HG03066 (cell line): ENCODE measurements at regions not wholly inside any gene's neighbourhood (a gene's known extent, or its start where the extent isn't known, plus 50 kb on each side); places are given as distances from the start of the nearest gene placed in this dataset.

Source experiments
- ATAC-seq: cut with Tn5 transposase; IDR thresholded peaks from one replicate; pipeline ENCODE4 v1.9.1; 2021; ENCODE audit warnings: low read depth; ENCODE audit not compliant: unreplicated experiment

DNA sequence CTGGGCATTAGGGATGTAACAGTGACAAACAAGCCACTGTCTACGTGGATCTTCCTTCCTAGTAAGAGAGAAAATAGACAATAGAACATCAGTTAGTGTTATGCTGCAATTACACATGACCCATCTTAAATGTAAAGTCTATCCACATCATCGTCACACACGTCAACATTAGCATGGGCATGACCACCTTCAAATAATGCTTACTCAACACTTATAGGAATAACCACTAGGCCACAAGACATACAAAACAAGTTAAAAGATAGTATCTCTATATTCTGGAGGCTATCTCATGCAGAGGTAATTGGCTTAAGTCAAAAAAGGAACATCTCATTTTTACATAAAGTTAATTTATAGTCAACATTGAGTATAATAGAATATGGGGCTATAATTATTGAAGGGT is 156.5 kb downstream of the MOXD1 start:
- no peak for ATAC-seq

DNA sequence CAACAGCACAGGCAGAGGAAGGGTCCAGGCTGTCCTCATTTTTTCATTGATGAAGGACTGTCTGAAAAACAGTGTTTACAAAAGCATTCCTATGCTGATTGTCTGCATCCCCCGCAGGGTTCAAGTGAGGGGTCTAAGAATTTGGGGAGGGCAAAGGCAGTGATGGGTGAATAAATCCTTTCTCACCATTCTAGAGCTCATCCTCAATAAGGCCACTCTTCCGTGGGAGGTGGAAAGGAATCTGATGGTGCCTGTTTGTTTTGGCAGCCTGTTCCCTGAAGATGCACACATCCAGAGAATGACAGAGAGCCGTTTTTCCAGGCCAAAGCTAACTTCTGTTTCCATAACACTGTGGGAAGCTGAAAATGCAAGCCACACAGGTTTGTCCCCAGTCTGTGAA is 164.5 kb downstream of the MOXD1 start:
- ATAC-seq: no peak

DNA sequence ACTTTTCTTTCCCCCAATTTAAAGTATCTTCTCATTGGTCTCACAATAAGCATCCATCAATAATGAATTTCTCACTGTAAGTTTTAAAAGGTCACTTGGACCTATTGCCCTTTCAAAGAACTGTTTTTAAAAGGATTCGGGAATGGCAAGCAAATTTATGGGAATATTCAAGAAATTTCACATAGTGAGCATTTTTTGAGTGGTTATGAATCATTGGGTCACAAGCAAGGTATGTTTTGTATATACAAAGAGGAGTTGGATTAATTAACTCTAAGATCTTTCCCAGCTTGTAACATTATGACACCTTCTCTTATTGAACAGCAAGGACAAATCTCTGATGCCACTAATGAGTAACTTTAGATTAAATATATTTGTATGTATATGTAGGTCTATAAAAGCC is 165.0 kb downstream of the MOXD1 start:
- ATAC-seq: no peak

DNA sequence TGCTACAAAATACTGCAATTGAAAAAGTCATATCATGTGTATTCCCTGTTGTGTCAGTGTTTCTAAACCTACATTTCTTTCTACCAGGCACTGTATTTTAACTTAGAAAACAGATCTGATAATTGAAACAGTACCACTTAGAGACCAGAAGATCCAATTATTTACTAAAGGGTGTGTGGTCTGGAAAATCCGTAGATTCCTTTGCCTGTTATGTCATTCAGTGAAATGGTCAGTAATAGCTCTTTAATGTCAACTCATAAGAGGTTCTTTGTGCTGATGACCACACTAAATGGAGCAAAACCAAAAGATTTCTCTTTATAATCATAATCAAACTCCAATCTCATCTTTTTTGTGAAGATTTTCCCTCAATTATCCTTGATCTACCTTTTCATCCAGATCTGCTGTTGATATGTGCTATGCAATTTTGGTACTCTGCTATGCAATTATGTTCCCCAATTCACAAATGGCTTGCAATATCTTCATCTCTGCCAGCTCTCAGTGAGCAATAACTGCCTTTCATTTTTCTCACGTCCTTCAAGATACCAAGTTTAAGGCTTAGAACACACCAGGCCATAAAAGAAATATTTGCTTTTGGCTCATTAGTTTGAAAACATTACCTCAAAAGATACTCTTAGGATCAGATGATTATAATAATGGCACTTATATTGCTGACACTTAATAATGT is 165.5 kb downstream of the MOXD1 start:
- no peak for ATAC-seq

DNA sequence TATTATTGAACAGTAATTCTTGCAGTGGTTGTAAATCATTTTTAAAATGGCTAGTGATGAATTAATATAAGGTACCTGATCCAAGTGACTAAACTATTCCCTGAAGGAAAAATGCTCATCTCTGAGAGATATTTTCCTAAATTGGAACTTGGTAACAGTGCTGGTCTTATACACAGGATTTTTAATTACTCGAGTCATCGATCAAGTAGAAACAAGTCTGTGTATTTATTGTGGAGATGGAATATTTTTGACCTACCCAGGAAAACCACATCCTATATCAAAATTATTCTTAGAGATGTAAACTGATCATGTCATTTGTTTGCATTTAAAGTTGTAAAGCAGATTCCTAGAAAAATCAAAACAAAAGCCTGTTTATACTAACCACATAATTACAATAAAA is 166.9 kb downstream of the MOXD1 start:
- no peak for ATAC-seq

DNA sequence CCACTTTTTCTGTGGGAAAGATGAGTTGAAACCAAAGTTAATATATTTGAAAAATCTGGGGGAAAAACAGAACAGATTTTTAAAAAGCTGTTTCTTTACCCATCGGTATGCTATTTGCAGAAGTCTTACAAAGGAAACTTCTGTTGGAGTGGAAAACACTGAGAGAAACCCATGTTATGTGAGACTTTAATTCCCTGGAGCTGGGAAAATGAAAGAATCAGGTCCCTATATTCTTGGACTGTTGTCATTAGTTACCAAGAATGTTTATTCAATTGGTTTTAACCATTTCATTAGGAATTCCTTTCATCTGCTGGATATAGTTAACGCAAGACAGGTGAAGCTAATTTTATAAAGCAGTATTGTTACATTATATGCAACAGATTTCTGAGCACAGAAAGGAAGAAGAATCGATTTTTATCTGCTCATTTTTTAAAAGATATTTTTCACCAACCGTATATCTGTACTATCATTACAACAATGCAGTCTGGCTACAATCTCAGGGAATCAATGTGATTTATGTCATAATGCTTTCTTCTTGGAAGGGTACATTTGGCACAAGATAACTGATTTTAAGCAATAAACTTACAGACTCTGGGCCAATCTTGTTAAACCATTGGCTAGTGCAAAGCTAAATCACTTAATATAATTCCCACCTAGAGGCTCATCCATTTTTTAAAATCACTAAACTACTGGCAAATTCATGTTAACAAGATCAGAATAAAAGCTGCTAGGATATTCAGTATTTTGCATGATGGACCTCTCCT is 170.0 kb downstream of the MOXD1 start:
- ATAC-seq: no peak

DNA sequence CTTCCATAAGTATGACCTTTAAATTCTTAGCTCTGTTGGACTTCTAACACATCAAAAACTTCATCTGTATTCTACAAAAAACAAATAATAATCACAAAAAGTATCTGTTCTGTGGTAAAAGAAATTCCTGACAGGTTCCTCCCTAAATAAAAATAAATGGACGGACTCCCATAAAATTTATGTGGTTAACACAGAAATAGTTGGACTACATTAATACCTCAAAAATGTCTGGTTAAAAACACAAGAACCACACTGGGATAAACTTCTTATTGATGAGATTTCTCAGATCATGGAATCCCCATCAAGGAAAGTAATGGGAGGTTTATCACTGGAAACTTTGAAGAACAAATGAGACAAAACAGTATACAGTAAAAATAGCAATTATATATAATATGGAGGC is 172.4 kb downstream of the MOXD1 start:
- ATAC-seq: no peak

DNA sequence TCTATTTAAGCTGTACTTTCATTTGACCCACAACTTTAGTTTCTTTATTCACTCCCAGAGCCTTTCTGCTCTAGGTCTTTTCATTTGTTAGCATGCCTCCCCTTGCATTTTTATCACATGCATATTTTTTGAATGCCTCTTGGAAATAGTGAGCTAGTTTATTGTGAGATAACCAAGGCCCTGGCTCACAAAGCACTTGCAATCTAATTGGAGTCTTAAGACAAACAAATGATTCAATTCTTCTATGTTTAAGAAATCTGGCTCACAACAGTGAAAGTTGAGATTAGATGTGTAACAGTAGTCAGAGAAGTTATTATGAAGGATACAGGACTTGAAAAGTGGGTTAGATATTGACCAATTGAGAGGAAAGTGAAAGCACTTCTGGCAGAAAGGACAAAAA is 173.4 kb downstream of the MOXD1 start:
- no peak for ATAC-seq

DNA sequence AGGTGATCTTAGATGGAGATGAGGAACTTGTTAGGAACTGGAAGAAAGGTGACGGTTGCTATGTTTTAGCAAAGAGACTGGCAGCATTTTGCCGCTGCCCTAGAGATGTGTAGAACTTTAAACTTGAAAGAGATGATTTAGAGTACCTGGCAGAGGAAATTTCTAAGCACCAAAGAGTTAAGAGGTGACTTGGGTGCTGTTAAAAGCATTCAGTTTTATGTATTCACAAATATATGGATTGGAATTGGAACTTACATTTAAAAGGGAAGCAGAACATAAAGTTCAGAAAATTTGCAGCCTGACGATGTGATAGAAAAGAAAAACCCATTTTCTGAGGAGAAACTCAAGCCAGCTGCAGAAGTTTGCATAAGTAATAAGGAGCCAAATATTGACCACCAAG is 176.3 kb downstream of the MOXD1 start:
- no peak for ATAC-seq

DNA sequence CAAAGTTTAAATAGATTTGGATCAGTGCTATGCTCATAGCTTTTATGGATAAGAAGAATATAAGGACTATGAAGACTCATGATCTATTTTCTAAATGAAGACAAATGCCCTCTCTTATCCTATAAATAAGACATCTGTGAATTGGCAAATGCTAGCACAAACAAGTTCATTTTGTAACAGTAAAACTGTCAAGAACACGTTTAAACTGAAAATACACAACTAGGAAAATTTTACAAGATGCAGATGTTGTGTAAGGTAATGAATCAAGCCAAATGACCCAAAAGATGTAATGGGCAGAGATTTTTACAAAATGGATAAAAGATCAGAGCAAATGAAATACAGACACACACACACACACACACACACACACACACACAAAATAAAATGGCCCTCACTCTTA is 180.5 kb downstream of the MOXD1 start:
- no peak for ATAC-seq

DNA sequence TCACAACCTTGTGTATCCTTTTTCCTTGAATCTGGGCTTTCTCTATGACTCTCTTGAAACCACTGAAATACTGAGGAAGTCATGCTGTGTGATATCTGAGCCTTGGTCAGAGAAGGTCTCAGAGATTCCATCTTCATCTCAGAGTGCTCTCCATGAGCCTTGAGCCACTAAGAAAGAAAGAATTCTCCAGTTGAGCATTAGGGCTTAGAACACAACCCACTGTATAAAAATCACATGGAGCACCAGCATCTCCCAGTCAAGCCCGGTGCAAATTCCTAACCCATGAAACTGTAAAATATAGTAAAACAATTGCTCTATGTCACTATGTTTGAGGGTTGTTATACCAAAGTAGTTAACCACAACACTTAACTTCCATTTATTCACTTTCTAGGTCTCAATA is 181.4 kb downstream of the MOXD1 start:
- no peak for ATAC-seq

DNA sequence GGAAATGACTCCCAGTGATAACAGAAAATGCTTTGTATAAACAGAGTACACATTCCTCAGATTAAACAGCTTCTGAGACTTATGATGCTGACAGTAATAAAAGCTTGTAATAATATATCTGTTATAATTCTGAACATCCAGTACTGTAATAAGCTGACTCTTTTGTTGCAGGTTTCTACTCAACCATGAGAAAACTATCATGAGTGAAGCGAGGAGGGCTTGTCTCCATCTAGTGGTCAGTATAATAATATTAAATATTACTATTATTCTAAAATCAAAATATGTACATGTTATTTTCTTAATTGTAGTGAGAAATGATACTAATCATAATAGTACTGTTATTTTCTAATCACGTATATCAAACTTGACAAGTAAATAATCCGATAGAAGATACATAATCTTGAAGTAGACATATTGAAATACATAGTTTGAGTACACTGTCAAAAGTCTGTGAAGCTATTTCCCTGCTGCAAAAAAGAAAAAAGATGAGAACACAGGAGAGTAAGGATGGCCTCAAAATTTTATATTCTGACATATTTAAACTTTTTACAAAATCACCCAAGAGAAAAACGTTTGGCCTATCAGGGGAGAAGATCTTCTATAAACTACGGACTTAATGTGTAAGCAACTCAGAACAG is 183.1 kb downstream of the MOXD1 start:
- ATAC-seq: no peak

DNA sequence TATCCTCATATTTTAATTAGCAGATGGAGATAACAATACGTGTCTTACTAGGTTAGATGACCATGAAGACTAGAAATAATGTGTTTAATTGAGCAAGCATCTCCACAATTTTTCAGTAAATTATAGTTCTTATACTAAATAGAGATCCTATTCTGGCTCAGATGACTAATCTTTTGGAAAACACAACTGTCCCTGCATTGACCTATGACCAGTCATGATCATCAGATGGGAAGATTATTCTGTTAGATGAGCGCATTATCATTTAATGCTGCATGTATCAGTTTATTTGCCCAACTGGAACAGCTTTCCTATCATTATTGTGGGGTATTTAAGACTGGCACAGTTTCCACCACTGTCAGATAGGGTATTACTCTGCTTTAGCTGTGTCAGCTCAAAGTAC is 185.5 kb downstream of the MOXD1 start:
- ATAC-seq: no peak

DNA sequence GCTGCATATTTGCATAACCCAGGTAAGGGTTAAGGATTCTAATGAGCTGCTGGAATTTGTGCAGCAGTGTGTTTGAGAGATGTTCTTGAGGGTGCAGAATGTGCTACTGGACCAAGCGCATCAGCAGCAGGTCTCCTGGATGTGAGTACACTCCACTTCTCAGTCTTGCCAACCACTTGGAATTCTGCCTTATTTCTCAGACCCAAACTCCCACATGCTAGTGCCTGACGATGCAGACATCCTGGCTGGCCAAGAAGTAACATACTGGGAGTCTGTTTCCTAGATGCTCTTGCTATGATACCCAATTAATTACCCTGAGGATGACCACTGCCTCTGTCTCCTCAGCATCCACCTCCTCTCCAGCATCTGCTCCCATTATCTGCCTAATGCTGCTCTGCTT is 186.6 kb downstream of the MOXD1 start:
- ATAC-seq: no peak

DNA sequence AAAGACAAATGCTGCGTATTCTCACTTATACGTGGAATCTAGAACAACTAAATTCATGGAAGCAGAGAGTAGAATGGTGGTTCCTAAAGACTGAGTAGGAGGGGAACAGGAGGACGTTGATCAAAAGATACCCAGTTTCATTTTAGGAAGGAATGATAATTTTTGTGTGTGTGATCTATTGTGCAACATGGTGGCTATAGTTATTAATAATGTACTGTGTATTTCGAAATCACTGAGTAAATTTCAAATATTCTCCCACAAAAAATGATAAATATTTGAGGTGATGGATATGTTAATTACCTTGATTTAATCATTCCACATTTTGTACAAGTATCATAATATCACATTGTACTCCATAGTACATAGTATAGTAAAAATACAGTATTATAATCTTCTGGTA is 187.5 kb downstream of the MOXD1 start:
- no peak for ATAC-seq

DNA sequence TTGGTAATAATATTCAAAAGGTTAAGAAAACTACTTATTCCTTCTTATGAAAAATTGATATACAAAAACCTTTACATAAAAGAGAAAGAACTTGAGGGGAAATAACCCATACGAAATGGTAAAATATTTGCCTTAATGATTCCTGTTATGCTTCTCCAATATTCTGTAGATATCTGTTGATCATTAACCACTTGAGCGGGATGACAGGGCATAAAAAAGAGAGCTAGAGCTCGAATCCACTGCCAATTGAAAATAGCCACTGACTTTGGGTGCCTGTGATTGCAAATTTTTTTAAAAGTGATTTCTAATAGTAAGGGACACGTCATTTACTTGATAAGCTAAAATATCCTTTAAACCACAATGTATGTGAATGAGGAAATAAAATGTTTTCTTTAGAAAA is 188.1 kb downstream of the MOXD1 start:
- no peak for ATAC-seq

DNA sequence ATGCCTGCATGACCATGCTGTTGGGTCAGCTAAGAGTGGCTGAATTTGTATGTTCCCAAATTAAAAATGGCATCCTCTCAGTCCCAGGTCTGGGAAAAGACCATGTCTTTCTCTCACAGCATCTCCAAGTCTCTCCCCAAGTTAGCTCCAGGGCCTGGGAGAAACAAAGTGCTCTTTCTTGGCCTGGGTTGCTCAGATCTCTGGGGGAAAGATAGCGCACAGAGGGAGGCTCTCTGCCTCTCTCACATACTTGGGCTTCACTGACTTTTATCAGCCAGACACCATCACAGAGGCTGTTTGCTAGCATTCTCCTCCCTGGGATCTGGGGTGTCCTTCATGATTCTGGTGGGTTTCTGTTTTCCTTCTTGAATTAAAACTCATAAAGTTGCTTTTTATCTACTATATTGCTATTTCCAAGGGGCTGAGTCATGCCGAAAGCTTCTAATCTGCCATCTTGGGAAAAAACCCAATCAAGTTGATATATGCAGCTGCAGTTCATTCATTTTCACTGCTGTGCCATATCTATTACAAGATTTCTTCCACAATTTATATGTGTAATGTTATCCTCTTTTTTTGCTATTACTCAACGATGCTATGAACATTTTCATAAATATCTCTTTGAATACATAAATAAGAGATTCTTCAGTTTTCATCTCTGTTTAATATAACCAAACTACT is 190.2 kb downstream of the MOXD1 start:
- no peak for ATAC-seq

DNA sequence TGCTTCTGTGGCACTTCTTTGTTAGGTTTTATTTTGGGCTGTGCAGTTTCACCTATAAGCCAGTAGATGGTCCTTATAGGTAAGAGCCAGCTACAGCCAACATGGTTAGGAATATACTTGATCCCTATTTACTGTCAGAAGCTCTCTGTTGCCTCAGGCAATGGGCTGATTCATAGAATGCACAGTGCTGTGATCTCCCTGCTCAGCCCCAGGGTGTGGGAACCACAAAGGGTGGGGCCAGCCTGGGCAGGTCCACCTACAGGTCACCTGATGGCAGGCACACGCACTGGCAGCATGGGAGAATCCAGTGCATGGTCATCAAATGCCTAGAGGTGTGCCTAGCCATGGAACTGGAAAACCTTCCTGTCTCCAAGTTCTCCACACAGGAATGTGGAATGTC is 191.9 kb downstream of the MOXD1 start:
- ATAC-seq: no peak

DNA sequence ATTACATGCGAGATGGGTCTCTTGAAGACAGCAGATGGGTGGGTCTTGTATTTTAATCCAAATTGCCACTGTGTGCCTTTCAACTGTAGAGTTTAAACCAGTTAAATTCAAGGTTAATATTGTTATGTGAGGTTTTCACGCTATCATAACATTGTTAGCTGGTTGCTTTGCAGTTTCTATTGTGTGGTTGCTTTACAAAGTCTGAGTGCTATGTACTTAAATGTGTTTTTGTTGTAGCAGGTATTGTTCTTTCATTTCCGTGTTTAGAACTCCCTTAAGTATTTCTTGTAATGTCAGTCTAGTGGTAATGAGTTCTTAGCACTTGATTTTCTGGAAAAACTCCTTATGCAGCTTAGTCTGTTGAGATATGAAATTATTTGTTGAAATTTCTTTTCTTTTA is 193.3 kb downstream of the MOXD1 start:
- ATAC-seq: no peak

DNA sequence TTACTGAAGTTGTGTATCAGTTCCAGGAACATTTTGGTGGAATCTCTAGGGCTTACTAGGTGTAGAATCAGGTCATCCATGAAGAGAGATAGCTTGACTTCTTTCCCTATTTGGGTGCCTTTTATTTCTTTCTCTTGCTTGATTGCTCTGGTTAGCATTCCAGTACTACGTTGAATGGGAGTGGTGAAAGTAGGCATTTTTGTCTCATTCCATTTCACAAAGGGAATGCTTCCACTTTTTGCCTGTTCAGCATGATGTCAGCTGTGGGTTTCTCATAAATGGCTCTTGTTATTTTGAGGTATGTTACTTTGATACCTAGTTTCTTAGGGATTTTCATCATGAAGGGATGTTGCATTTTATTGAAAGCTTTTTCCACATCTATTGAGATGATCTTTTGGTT is 195.3 kb downstream of the MOXD1 start:
- ATAC-seq: no peak

DNA sequence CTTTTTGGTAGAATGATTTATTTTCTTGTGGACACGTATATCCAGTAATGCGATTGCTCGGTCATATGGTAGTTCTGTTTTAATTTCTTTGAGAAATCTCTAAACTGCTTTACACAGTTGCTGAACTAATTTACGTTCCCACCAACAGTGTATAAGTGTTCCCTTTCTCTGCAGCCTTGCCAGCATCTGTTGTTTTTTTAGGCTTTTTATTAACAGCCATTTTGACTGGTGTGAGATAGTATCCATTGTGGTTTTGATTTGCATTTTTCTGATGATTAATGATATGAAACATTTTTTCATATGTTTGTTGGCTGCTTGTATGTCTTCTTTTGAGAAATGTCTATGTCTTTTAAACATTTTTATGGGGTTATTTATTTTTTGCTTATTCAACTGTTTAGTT is 196.7 kb downstream of the MOXD1 start:
- no peak for ATAC-seq
